Lower lobe of right lung (tissue), 2 donors: ENCODE measurements at regions not wholly inside any gene's neighbourhood (a gene's known extent, or its start where the extent isn't known, plus 50 kb on each side); places are given as distances from the start of the nearest gene placed in this dataset.

ENCODE experiments used
- ATAC-seq, 2 donors: fragments of 200-7000 bp; cut with Tn5 transposase; one replicate each; pipeline ENCODE4 v1.9.1; 2020 to 2022; ENCODE audit warnings: mild to moderate bottlenecking in 2 of 2, moderate library complexity in 2 of 2
- DNase-seq: peaks from one replicate; pipeline ENCODE4 v3.0.0-alpha.2; 2020
- H3K27ac ChIP-seq: fragments of 200-600 bp; one replicate; pipeline ENCODE4 v1.8.0; 2022
- H3K27me3 ChIP-seq: fragments of 200-600 bp; one replicate; pipeline ENCODE4 v1.8.0; 2022; ENCODE audit warnings: low read depth
- H3K36me3 ChIP-seq: fragments of 200-600 bp; one replicate; pipeline ENCODE4 v1.8.0; 2022; ENCODE audit warnings: mild to moderate bottlenecking
- H3K4me1 ChIP-seq: fragments of 200-600 bp; one replicate; pipeline ENCODE4 v1.8.0; 2022
- H3K4me3 ChIP-seq: fragments of 200-600 bp; one replicate; pipeline ENCODE4 v1.8.0; 2022; ENCODE audit warnings: mild to moderate bottlenecking
- H3K9me3 ChIP-seq: fragments of 200-600 bp; one replicate; pipeline ENCODE4 v1.8.0; 2022
- CTCF ChIP-seq: fragments of 200-600 bp; IDR thresholded peaks from one replicate; pipeline ENCODE4 v1.8.0; 2022; ENCODE audit warnings: antibody characterized with exemption, mild to moderate bottlenecking
- intact Hi-C: fragments of 100-400 bp; cut with DNase I; formaldehyde crosslinking; loops from one replicate; pipeline ENCODE4 v1.11.0; 2022
- donor health status: DM: no; HTN: yes; CAD: no; lungs with severe emphysema.

- intact Hi-C loops, result no loop called here
- Histone ChIP-seq H3K27ac (no peak overlapping the region), H3K4me1 (no peaks in the 10 kb centered on the region), H3K9me3 (no peaks in the 10 kb centered on the region), H3K36me3 (no peaks in the 10 kb centered on the region), H3K27me3 (no peaks in the 10 kb centered on the region), H3K4me3 (no peak overlapping the region)
- no peak for TF ChIP-seq CTCF
- no peak for ATAC-seq
- no peak for DNase-seq
Observed at GRCh38 chr16:9463461-9463860, 372.0 kb downstream of the HAPSTR1 start.

- intact Hi-C loops, result no loop called here
- H3K4me3 ChIP-seq, result no peak overlapping the region
- H3K27ac ChIP-seq, result no peak overlapping the region
- H3K9me3 ChIP-seq, result no peaks in the 10 kb centered on the region
- H3K4me1 ChIP-seq, result no peaks in the 10 kb centered on the region
- no peak for TF ChIP-seq CTCF
- H3K36me3 ChIP-seq, result no peaks in the 10 kb centered on the region
- H3K27me3 ChIP-seq, result no peaks in the 10 kb centered on the region
- ATAC-seq, result no peak
- DNase-seq, result no peak
Observed at GRCh38 chr16:9465161-9465560, 373.7 kb downstream of the HAPSTR1 start.

GRCh38 chr16:9469512-9469911 is 378.1 kb downstream of the HAPSTR1 start:
- Histone ChIP-seq H3K36me3 (no peaks in the 10 kb centered on the region), H3K4me3 (no peak overlapping the region), H3K27me3 (no peaks in the 10 kb centered on the region), H3K27ac (no peak overlapping the region), H3K4me1 (no peaks in the 10 kb centered on the region), H3K9me3 (no peaks in the 10 kb centered on the region)
- no peak for TF ChIP-seq CTCF
- DNase-seq, result no peak
- no peak for ATAC-seq
- intact Hi-C loops, result no loop called here

- Histone ChIP-seq H3K27ac (no peak overlapping the region), H3K4me3 (no peak overlapping the region), H3K27me3 (no peaks in the 10 kb centered on the region), H3K9me3 (no peaks in the 10 kb centered on the region), H3K4me1 (no peaks in the 10 kb centered on the region), H3K36me3 (no peaks in the 10 kb centered on the region)
- no peak for TF ChIP-seq CTCF
- ATAC-seq, result no peak
- no peak for DNase-seq
- intact Hi-C loops, result no loop called here
Observed at GRCh38 chr16:9476744-9477143, 385.3 kb downstream of the HAPSTR1 start.

- H3K27me3 ChIP-seq, result no peaks in the 10 kb centered on the region
- no peak for DNase-seq
- no peak for TF ChIP-seq CTCF
- H3K4me1 ChIP-seq, result no peaks in the 10 kb centered on the region
- intact Hi-C loops, result no loop called here
- H3K9me3 ChIP-seq, result no peaks in the 10 kb centered on the region
- no peak for ATAC-seq
- no peak overlapping the region for H3K4me3 ChIP-seq
- no peak overlapping the region for H3K27ac ChIP-seq
- H3K36me3 ChIP-seq, result no peaks in the 10 kb centered on the region
Observed at GRCh38 chr16:9479008-9479407, 387.6 kb downstream of the HAPSTR1 start.

- Histone ChIP-seq H3K36me3 (no peaks in the 10 kb centered on the region), H3K27me3 (no peaks in the 10 kb centered on the region), H3K4me3 (no peak overlapping the region), H3K27ac (no peak overlapping the region), H3K4me1 (no peaks in the 10 kb centered on the region), H3K9me3 (no peaks in the 10 kb centered on the region)
- no peak for DNase-seq
- TF ChIP-seq CTCF, result no peak
- no peak for ATAC-seq
- intact Hi-C loops, result no loop called here
Observed at GRCh38 chr16:9480503-9480902, 389.1 kb downstream of the HAPSTR1 start.
